Peyer's patch (tissue), 4 donors: ENCODE measurements at regions not wholly inside any gene's neighbourhood (a gene's known extent, or its start where the extent isn't known, plus 50 kb on each side); places are given as distances from the start of the nearest gene placed in this dataset.

Experiments
- CTCF ChIP-seq, 6 experiments: fragments of 450-650 bp in 4 of 6; fragments of 200-600 bp in 2 of 6; sonication (generic) in 1 of 6; IDR thresholded peaks; one replicate each; pipeline ENCODE4 v1.5.1; 2017 to 2019; ENCODE audit warnings: antibody characterized with exemption in 6 of 6, mild to moderate bottlenecking in 3 of 6, moderate library complexity in 1 of 6
- POLR2A ChIP-seq, 2 donors: fragments of 450-650 bp; IDR thresholded peaks; one replicate each; pipeline ENCODE4 v1.5.1; 2017; ENCODE audit warnings: antibody characterized with exemption in 2 of 2, mild to moderate bottlenecking in 2 of 2, moderate library complexity in 2 of 2

- no peak for TF ChIP-seq CTCF (IDR thresholded peaks at IDR 0.05)
- TF ChIP-seq POLR2A (IDR thresholded peaks at IDR 0.05), result no peak
Measured at GRCh38 chr13:88104576-88104975, 433.4 kb downstream of the SLITRK5 start.
